ENCODE measurements at regions not wholly inside any gene's neighbourhood (a gene's known extent, or its start where the extent isn't known, plus 50 kb on each side); places are given as distances from the start of the nearest gene placed in this dataset.

GRCh38 chr6:148242180-148242579, 100.5 kb upstream of the SASH1 start:
- no peak for DNase-seq (ENCODE audit: low read depth in 2 of 2)

- no peak for DNase-seq (ENCODE audit: low read depth in 2 of 2)
These were observed 98.3 kb upstream of the SASH1 start for GRCh38 chr6:148244217-148244935.

- DNase-seq (ENCODE audit: low read depth in 2 of 2) = no peak
These were observed 95.1 kb upstream of the SASH1 start for GRCh38 chr6:148247386-148248063.

DNA sequence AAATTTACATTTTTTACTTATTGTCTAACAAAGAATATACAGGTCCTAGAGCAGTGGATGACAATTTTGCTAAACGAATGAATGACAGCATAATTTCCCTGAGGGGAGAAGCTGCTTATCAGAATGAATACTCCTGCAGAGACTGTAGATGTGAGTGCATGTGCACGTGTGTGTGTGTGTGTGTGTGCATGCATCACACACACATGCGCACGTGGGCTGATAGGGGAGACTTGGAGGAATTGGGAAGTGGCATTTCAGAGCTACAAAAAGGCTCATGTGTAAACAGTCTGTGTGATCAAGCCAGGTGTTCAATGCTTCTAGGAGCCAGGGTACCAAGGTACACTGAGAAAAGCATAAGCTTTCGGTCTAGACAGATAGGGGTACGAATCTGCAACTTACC, 93.5 kb upstream of the SASH1 start:
- no peak for DNase-seq (ENCODE audit: low read depth in 2 of 2)

- DNase-seq (ENCODE audit: low read depth in 2 of 2) = no peak
These were observed 92.8 kb upstream of the SASH1 start for GRCh38 chr6:148249679-148250375.

GRCh38 chr6:148250975-148251685, 91.5 kb upstream of the SASH1 start:
- DNase-seq (ENCODE audit: low read depth in 2 of 2) = no peak

- no peak for DNase-seq (ENCODE audit: low read depth in 2 of 2)
These were observed 90.7 kb upstream of the SASH1 start for GRCh38 chr6:148251891-148252290.

DNA sequence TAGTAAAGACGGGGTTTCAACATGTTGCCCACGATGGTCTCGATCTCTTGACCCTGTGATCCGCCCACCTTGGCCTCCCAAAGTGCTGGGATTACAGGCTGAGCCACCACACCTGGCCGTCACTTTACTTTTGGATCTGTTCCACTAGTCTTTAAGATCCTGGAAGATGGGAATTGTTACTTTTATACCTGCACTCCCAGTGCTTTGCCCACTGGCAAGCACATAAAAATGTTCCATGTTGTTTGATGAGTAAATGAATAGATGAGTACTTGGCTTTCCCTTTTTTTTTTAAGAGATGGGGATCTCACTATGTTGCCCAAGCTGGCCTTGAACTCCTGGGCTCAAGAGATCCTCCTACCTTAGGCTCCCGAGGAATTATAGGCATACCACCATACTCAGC, 84.8 kb upstream of the SASH1 start:
- no peak for DNase-seq (ENCODE audit: low read depth in 2 of 2)

DNA sequence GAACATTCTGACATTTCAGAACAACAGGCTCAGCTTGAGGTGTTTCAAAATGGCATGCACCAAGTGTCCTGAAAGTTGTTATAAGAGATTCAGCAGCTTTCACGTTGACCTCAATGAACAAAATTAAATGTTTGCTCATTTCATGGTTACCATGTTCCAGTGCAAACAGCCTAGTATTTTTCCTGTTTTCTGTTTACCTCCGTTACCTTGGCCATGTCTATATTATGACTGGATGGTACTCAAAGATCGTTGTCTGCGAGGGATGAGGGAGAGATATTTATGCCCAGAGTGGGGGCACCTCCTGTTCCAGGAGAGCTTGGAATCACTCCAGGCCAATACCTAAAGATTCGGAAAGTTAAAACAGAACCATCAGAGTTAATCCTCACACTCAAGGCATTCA, 83.8 kb upstream of the SASH1 start:
- DNase-seq (ENCODE audit: low read depth in 2 of 2) = no peak

- no peak for DNase-seq (ENCODE audit: low read depth in 2 of 2)
These were observed 81.2 kb upstream of the SASH1 start for GRCh38 chr6:148261470-148261869.

DNA sequence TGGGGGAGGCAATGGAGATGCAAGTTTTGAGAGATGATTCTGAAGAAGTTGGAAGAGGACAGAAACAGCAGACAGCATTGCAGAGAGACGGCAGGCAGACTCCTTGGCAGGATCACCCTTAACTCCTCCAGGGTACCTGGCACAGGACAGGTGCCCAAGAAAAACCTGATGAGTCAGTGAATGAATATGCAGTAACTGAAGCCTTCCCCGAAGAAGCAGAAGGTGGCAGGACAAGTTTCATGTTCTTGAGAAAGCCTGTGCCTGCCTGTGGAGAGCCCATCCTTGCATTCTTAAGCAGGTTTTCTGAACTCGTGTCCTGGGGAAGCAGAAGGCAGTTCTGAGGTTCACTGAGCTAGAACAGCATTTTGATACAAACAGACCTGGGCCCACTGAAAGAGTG, 79.6 kb upstream of the SASH1 start:
- DNase-seq (ENCODE audit: low read depth in 2 of 2) = no peak

DNA sequence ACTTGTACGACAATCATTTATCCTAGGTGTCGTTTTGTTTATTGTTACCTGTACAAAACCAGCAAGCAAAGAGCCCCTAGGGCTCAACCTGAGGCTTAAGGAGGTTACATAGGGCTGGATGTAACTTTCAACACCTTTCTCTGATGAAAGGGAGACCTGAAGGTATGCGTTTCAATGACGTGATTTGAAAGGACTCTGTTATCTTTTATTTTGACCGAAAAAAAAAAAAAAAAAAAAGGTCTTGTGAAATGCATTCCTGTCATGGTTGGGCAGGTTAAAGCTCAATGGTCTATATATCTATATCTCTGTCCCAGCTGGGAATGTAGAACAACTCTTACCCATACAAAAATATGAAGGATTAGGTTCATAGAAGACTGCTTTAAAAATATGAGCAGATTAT, 78.7 kb upstream of the SASH1 start:
- DNase-seq (ENCODE audit: low read depth in 2 of 2) = no peak

DNA sequence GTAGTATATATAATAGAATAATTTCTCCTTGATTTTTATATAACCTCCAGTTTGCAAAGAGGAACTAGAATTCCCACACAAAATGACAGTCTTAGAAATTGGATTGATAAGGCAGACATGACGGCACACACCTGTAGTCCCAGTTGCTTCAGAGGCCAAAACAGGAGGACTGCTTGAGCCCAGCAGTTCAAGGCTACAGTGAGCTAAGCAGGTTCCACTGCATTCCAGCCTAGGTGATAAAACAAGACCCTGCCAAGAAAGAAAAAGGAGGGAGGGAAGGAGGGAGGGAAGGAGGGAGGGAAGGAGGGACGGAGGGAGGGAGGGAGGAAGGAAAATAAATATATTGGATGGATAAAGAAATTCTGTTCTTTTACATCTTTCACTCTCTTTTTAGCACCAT, 77.6 kb upstream of the SASH1 start:
- DNase-seq (ENCODE audit: low read depth in 2 of 2) = no peak

DNA sequence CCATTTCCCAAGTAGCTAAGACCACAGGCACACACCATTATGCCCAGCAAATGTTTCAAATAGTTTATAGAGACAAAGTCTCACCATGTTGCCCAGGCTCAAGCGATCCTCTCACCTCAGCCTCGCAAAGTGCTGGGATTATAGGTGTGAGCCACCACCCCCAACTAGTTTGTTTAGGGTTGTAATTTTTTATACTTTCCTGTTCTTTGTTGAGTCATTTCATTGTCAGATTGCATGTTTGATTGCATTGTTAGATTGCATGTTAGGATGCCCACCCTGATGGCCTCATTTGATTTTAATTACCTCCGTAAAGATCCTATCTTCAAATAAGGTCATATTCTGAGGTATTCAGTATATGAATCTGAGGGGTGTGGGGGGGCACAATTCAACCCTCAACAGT, 73.3 kb upstream of the SASH1 start:
- DNase-seq (ENCODE audit: low read depth in 2 of 2) = no peak

- DNase-seq (ENCODE audit: low read depth in 2 of 2) = no peak
These were observed 70.8 kb upstream of the SASH1 start for GRCh38 chr6:148271711-148272439.

GRCh38 chr6:148272597-148272996, 70.0 kb upstream of the SASH1 start:
- no peak for DNase-seq (ENCODE audit: low read depth in 2 of 2)

DNA sequence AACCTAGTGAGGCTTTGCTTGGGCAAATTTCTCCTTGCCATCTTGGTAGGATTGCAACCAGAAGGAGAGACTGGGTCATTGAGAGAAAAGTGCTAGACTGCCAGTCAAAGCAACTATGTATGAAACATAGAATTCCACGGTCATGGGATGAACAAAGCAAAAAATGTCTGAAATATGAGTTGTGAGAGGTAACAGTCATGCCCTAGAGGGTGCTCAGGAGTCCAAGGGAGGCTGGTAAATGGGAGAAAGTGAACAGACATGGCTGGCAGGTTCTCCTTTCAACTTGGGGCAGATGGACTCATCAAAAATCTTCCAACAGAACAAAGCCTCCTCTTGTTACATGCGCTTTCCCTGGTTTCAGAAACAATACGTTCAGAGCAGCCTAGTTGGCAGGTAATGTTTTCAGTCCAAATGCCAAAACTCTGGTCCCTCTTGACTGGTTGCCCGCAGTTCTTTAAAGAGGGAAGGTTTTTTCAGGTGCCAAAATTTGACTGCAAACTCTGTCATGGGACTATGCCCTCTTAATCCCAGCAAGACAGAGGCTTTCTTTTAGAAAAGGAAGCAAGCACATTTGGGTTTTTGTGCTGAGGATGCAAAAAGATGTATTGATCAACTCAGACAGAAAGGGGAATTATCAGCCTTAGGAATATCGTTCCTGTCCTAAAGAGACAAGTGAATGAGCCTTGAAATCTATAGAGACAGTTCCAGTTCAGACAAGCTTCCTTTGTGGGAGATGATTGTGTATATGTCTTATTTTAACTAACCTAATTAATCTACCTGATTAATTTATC, 68.5 kb upstream of the SASH1 start:
- DNase-seq (ENCODE audit: low read depth in 2 of 2) = no peak

- no peak for DNase-seq (ENCODE audit: low read depth in 2 of 2)
These were observed 67.8 kb upstream of the SASH1 start for GRCh38 chr6:148274809-148275208.

GRCh38 chr6:148285205-148285604, 57.4 kb upstream of the SASH1 start:
- DNase-seq (ENCODE audit: low read depth in 2 of 2) = no peak

DNA sequence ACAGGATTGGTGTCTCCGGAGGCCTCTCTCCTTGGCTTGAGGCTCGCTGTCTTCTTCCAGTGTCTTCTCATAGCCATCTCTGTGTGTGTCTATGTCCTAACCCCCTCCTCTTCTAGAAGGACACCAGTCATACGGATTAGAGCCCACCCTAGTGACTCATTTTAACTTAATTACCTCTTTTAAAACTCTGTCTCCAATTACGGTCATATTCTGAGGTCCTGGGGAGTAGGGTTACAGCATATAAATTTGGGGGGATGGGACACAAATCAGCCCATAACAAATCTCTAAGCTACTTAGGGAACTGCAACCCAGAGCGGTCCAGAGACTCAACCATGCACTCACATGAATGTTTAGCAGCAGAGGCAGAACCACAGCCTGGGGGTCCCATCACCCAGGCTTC, 56.1 kb upstream of the SASH1 start:
- DNase-seq (ENCODE audit: low read depth in 2 of 2) = no peak
